ENCODE measurements at regions not wholly inside any gene's neighbourhood (a gene's known extent, or its start where the extent isn't known, plus 50 kb on each side); places are given as distances from the start of the nearest gene placed in this dataset.
"Not testable (repeated sequence)": the region's sequence is repeated elsewhere in the genome, so short reads cannot be mapped to it uniquely, and the experiment has no call there.

- DNase-seq: no peak
These were observed 124.6 kb downstream of the ATPSCKMT start for GRCh38 chr5:10125116-10125515.

GRCh38 chr5:10124287-10124686, 125.4 kb downstream of the ATPSCKMT start:
- DNase-seq: no peak

- DNase-seq: no peak
These were observed 126.3 kb downstream of the ATPSCKMT start for GRCh38 chr5:10123254-10123989.

- DNase-seq: no peak
These were observed 127.5 kb downstream of the ATPSCKMT start for GRCh38 chr5:10122076-10122726.

GRCh38 chr5:10120934-10121333, 128.8 kb downstream of the ATPSCKMT start:
- DNase-seq: no peak

GRCh38 chr5:10118150-10118549, 131.5 kb downstream of the ATPSCKMT start:
- no peak for DNase-seq

GRCh38 chr5:10116594-10116993, 133.1 kb downstream of the ATPSCKMT start:
- no peak for DNase-seq

- no peak for DNase-seq
These were observed 134.0 kb downstream of the ATPSCKMT start for GRCh38 chr5:10115669-10116068.

- DNase-seq: no peak
These were observed 138.1 kb downstream of the ATPSCKMT start for GRCh38 chr5:10111571-10111970.

GRCh38 chr5:10110228-10110627, 139.5 kb downstream of the ATPSCKMT start:
- DNase-seq: no peak

GRCh38 chr5:10109299-10109698, 140.4 kb downstream of the ATPSCKMT start:
- no peak for DNase-seq

- DNase-seq: no peak
These were observed 142.9 kb downstream of the ATPSCKMT start for GRCh38 chr5:10106806-10107205.

GRCh38 chr5:10106285-10106684, 143.4 kb downstream of the ATPSCKMT start:
- DNase-seq: no peak

GRCh38 chr5:10102706-10103497, 146.8 kb downstream of the ATPSCKMT start:
- peak; percentile 72 for DNase-seq

GRCh38 chr5:10102235-10102634, 147.5 kb downstream of the ATPSCKMT start:
- not testable (repeated sequence) for DNase-seq

GRCh38 chr5:10099548-10099947, 150.1 kb downstream of the ATPSCKMT start:
- no peak for DNase-seq

- no peak for DNase-seq
These were observed 158.0 kb downstream of the ATPSCKMT start for GRCh38 chr5:10091701-10092100.

GRCh38 chr5:10090074-10090473, 159.6 kb downstream of the ATPSCKMT start:
- no peak for DNase-seq

GRCh38 chr5:10085185-10085584, 164.5 kb downstream of the ATPSCKMT start:
- DNase-seq: no peak

- no peak for DNase-seq
These were observed 168.1 kb downstream of the ATPSCKMT start for GRCh38 chr5:10081584-10081983.

GRCh38 chr5:10077791-10078545, 171.7 kb downstream of the ATPSCKMT start:
- DNase-seq: no peak

- DNase-seq: no peak
These were observed 176.1 kb downstream of the ATPSCKMT start for GRCh38 chr5:10073441-10074104.
